IMR-90 (cell line): ENCODE measurements at regions not wholly inside any gene's neighbourhood (a gene's known extent, or its start where the extent isn't known, plus 50 kb on each side); places are given as distances from the start of the nearest gene placed in this dataset.

Experiments used
- BHLHE40 ChIP-seq: fragments of 150-350 bp; IDR thresholded peaks from 2 replicates; pipeline ENCODE4 v1.6.1; 2016; ENCODE audit warnings: mild to moderate bottlenecking, low read depth, low read length
- CEBPB ChIP-seq: IDR thresholded peaks from 2 replicates; pipeline ENCODE4 v1.6.1; 2012; ENCODE audit warnings: low read depth, low read length, improper control_type of control experiment
- CTCF ChIP-seq: conservative IDR thresholded peaks from 2 replicates; pipeline ENCODE4 v1.5.1; 2012; ENCODE audit warnings: mild to moderate bottlenecking, low read depth, low read length, improper control_type of control experiment
- ELK1 ChIP-seq: fragments of 150-350 bp; IDR thresholded peaks from 2 replicates; pipeline ENCODE4 v1.6.1; 2016; ENCODE audit warnings: low read depth, mild to moderate bottlenecking, low read length, moderate library complexity, borderline replicate concordance
- FOS ChIP-seq: fragments of 150-350 bp; IDR thresholded peaks from 2 replicates; pipeline ENCODE4 v1.6.1; 2016; ENCODE audit warnings: low read depth, low read length
- MAFK ChIP-seq: IDR thresholded peaks from 2 replicates; pipeline ENCODE4 v1.6.1; 2012; ENCODE audit warnings: low read depth, low read length, improper control_type of control experiment
- MXI1 ChIP-seq: IDR thresholded peaks from 2 replicates; pipeline ENCODE4 v1.6.1; 2012; ENCODE audit warnings: low read depth, mild to moderate bottlenecking, low read length, moderate library complexity, borderline replicate concordance
- POLR2A ChIP-seq: IDR thresholded peaks from 2 replicates; pipeline ENCODE4 v1.6.1; 2012; ENCODE audit warnings: mild to moderate bottlenecking, low read depth, low read length
- RAD21 ChIP-seq: IDR thresholded peaks from 2 replicates; pipeline ENCODE4 v1.6.1; 2012; ENCODE audit warnings: low read length, improper control_type of control experiment
- RCOR1 ChIP-seq: IDR thresholded peaks from 2 replicates; pipeline ENCODE4 v1.6.1; 2012; ENCODE audit warnings: mild to moderate bottlenecking, low read length, improper control_type of control experiment; ENCODE audit not compliant: insufficient replicate concordance
- SMC3 ChIP-seq: fragments of 150-350 bp; IDR thresholded peaks from 2 replicates; pipeline ENCODE4 v1.6.1; 2016; ENCODE audit warnings: low read depth, mild to moderate bottlenecking, antibody characterized with exemption, low read length, moderate library complexity
- USF2 ChIP-seq: fragments of 150-350 bp; IDR thresholded peaks from 2 replicates; pipeline ENCODE4 v1.6.1; 2017; ENCODE audit warnings: mild to moderate bottlenecking, antibody characterized with exemption, low read length, low read depth

GRCh38 chr10:35268791-35269257 lies 67.5 kb upstream of the CCNY start:
- TF ChIP-seq CTCF (no peak), POLR2A (no peak), USF2 (no peak), SMC3 (no peak), FOS (no peak), CEBPB (no peak), BHLHE40 (no peak), RCOR1 (no peak), MAFK (no peak), MXI1 (no peak), ELK1 (no peak), RAD21 (no peak)
